ENCODE measurements at regions not wholly inside any gene's neighbourhood (a gene's known extent, or its start where the extent isn't known, plus 50 kb on each side); places are given as distances from the start of the nearest gene placed in this dataset.

DNA sequence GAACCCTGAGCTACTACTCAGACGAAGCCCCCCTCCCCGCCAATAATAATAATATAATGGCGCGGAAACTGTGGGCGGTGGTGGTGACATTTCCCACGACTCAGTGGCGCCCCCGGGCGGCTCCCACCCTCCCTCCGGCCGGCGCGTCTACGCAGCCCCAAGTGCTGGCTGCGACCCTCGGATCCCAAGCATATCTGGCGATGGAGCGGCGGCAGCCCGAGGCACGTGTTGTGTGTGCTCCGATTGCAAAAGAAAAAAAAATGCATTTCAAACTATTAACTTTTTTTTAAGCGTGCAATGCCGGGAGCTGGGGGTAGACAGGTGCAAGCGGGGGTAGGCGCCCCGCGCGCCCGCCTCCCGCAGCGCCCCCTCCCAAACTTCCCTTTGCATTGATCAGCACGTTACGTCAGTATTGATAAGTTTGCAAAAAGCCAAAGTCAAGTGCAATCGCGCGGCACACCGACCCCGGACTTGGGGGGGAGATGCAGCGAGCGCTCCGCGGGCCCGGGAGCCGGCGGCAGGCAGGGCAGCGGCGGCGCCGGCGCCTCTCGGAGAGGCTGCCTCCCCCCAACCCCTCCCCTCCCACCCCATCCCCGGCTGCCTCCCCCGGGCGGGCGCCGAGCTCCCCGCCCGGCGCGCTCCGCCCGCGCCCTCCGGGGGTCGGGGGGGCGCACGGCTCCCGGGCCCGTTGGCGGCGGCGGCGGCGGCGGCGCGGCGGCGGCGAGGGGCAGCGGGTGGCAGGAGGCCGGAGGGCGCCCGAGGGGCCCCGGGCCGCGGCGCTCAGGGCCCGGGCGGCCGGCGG, 113.1 kb upstream of the MYL2 start:
- no peak for DNase-seq

DNA sequence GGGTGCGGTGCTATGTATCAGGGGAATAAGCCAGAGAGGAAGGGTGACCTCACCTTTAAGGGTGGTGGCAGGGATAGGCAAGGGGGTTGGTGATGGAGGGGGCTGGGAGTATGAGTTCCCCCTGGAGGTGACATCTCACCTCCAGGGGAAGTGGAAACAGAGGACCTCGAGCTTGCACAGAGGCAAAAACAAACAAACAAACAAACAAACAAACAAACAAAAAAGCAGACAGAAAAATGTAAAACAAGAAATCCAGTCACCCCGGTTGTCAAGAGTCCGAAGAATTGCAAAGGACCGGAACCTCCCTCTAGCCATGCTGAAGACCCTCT, 112.2 kb upstream of the MYL2 start:
- DNase-seq = no peak

DNA sequence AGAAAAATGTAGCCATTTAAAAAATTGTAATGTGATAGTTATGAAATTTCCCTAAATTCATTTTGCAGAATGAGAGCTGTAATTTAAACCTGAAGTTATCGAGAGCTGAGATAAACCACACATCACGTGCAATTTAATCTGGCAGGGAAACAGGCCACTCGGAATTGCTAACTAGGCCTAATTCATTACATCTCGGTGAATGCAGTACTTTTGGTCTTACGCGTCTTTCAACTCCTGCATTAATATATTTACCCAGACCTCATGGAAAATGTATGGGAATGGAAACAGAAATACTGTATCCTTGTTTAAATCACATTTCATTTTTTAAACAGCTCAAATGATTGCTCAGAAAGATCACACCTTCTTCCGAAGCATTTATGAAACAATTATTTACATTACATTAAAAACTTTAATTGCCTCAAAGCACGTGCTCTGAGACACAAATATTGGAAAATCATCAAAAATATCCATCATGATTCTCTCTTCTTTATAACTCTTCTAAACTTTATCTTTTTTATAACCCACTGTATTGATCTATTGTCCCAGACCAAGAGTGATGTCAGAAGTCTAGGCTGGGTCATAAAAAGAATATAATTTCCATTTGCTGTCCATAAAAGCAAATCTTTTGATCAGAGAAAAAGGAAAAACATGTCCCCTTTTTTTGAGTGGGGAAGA, 111.7 kb upstream of the MYL2 start:
- DNase-seq = no peak

DNA sequence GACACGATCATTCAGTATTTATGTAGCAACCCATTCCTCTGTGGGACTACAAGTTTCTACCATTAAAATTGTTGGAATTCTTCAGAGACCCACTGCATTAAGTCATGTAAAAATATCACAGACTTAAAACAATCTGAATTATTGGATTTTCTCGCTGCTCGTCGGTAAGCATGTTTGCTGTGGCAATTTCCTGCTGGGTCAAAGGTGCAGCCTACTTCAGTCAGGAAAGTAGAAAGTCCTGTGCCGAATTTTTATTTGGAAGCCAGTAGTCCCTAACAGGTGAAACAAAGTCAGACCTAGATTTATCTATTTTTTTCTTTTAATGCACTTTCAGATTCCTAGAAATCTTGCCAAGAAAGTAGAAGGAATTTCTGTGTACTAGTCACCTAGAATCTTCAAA, 110.4 kb upstream of the MYL2 start:
- DNase-seq = no peak

DNA sequence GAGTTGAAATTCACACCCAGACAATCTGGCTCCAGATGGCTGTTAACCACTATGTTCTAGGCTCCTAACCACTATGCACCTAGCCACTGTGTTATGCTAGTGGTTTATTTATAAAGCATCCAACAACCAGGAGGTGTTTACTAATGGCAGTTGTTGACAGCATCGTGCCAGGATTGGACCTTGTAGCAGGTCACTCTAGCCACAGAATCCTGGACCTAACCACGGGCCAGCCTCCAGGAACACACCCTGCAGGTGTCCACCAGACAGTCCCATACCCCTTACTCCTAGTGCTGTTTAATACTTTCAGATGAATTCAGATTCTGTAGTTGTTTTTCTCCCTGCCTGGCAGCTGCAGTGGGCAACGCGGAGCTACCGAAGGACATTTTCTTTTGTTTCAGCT, 109.4 kb upstream of the MYL2 start:
- no peak for DNase-seq

DNA sequence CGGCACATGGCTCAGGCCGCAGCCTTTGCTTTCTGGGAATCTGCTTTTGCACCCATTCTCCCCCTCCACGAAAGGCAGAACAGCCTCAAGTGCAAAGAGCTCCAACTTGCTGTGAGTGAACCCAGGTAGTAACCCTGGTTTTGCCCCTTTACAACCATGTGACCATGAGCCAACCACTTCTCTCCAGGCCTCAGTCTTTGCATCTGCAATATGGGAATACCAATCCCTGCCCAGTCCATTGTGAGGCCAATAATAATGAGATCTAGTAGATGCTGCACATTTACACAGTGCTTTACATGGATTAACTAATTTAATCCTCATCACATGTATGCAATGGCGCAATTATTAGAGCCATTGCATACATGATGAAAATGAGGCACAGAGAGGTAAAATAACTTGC, 108.9 kb upstream of the MYL2 start:
- DNase-seq = no peak

DNA sequence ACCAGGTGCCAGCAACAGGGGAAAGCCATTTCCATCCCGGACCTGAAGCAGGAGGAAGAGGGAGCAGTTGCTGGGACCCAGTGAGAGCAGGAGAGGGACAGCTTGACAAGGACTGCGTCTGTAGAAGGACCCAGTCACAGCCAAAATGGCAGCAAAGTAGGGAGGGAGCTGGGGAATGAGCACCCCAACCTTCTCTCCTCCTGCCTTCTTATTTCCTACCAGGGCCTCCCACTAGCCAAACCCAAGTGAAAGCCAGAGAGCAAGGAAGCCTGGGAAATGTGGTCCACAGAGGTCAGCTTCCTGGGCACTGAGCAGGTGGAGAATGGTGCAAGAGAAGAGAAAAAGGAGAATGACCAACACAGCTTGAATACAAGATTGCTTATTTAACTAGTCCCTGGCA, 108.5 kb upstream of the MYL2 start:
- no peak for DNase-seq

DNA sequence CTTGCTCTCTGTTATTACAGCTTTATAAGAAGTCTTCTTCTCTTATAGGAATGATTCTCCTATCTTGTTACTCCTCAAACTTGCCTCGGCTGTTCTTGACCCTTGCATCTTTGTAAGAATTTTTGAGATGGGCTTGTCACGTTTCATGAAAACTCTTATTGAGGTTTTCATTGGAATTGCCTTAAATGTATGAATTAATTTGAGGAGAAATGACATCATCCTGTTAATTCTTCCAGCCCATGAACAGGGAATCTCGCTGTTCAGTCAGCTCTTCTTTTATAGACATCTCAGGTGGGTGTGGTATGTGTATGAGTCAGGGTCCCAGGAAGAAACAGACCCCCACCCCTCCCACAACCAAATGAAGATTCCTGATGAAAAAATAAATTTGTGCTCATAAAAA, 107.1 kb upstream of the MYL2 start:
- DNase-seq = no peak

DNA sequence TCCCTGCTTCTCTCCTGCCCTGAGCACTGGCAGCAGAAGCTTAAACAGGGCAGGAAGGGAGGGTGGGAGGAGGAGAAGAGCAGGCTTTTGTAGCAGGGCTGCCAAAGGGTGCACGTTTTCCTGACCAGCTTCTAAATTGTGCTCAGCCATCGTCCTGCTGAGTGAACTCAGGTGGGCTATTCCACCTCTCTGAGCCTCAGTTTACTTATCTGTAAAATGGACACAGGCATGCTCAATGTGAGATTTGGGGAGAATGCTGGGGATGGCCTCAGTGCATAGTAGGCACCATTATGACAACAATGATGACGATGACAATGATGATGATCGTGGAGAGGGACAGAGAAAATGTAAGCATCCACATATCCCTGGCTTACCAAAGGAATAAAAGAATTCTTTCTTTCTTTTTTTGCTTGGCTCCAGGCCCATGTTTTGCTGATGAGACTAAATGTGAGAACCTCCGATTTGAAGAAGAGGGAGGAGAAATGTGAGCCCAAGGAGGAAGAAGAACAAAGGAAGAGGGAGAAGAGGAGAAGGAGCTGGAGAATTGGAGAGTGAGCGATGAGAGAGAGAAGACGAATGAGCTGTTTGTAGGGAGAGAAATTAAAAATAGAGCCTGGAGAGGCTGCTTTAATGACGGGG, 105.5 kb upstream of the MYL2 start:
- no peak for DNase-seq

DNA sequence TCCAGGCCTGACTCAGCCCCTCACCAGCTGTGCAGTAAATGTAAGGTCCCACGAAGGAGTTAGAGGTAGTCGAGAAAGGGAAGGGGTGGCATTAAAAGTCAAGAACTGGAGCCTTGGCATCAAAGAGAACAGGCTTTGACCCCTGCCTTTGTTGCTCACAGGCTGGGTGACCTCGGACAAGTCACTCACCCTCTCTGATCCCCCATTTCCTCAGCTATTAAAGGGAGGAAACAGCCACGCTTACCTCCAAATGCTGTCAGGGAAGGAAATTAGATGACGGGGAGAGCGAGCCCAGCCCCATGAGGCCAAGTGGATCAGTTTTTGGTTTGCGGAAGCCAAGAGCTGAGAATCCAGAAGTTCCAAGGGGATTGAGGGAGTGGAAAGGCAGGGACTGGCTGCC, 104.9 kb upstream of the MYL2 start:
- no peak for DNase-seq

DNA sequence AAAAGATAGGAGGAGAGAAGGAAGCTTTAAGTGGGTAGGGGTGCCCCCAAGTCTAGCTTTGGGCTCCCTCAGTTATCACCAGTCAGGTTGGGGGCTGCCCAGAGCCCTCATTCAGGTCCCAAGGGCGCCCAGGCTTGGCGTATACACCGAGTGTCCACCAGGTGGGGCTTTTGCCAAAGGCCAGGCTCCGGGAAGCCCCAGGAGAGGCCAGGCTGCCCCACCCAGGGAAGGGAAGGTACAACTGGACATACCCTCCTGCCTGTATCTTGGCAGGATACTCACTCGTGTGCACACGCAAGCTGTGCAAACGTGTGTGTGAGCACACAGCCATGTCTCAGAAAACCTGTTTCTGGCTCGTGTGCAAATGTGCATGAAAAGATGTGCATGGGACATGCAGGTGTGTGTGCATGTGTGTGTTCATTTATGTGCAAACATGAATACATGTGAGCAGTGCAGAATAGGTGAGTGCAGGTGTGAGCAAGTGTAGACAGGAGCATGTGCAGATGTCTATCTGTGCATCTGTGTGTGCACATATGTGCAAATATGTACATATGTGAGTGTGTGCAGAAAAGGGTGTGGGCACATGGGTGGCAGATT, 103.9 kb upstream of the MYL2 start:
- no peak for DNase-seq

DNA sequence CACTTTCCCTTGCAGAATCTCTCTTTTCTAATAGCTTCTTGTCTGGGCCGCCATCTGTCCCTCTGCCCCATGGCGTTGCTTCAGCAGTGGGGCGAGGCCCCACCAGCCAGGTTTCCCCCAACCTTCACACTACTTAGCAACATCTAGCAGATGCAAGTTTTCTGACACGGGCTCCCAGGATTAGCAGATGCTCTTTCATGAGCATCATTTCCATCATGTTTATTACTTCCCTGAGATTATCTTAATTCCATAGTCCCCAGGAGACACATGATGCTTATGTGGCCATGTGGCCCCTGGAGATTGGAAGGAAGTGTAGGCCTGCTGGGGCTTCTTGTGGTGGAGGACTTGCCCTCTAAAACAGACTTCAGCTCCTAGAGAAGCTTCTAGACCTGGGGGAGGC, 102.0 kb upstream of the MYL2 start:
- DNase-seq = no peak

DNA sequence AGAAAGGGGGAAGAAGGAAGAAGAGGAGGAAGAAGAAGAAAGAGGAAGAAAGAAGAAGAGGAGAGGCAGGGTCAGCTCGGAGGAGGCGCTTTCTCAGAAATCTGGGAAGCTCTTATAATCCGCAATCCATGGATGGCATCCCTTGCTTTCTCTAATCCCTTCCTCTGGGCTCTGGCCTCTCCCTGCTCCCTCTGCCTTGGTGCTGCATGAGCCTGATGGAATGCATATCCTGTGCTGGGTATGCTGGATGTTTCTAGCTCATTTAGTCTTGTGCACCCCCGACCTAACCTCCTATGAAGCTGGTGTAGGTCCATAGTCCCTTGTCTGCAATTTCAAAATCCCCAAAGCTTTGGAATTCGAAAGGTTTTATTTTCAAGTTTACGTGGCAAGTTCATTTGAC, 94.2 kb upstream of the MYL2 start:
- DNase-seq = no peak

DNA sequence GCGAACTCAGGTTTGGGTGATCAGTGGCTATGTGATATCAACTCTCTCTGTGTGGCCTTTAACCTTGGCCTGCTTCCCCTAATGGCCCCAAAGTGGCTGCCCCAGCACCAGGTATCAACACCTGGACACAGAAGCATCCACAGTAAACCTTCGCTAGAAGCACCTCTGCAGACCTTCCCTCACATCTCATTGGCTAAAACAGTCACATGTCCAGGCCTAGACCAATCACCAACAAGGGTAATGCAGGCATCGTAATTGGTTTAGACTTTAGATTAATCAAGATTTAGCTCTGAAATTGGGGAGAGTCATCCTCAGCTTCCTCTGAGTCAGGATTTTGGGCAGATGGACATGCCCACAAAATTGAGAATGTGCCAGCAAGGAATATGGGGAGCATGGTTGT, 92.5 kb upstream of the MYL2 start:
- no peak for DNase-seq

DNA sequence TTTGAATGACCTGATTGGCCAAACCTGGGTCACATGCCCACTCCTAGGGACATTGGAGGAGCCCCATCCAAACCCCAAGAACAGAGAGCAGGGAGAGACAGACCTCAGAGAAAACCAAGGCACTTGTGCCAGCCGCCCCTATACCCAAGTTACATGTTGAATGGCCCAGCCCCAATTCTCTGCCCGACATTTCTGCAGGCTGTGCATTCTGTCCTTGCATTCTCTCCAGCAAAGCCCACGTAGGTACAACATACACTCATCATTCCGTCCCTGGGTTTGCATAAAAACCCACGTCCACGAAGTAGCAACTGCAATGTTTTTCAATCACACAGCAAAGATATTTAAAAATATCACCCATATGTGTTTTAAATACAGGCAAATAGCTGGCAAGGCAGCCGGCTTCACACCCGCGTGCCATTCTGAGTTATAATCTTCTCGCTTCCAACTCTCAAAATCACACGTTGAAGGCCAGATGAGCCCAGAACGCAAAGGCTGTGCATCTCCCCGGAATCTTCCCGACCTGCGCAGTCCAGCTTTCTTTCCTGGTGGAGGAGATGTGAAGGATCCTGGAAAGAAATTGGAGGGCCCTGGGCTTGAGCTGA, 91.7 kb upstream of the MYL2 start:
- DNase-seq = no peak

DNA sequence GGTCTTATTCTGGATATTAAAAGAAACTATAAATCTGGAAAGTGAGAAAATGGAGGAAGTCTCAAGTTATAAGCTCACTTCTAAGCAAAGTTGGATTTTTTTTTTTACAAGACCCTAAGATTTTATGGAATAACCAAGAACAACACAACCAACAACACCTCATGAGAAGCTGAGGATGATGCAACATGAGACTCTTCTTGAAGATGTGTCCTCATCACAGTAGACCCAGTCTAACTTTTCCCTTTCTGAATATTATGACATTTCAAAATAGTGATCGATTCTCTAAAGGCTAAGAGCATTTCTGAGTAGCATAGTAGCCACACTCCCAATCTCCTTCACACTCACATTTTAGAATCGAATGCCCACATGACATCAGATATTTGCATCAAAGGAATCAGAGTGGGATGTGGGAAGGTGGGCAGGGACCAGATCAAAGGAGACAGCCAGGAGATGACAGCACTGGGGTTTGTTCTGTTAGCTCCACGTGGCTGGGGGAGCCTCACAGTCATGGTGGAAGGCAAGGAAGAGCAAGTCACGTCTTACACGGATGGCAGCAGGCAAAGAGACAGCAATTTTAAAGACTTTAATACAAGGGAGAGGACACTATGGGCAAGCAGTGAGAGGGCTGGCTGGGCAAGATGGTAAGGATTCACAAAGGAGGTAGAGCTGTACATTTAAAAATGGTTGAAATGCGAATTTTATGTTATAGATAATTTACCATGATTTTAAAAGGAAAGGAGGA, 90.7 kb upstream of the MYL2 start:
- DNase-seq = no peak

DNA sequence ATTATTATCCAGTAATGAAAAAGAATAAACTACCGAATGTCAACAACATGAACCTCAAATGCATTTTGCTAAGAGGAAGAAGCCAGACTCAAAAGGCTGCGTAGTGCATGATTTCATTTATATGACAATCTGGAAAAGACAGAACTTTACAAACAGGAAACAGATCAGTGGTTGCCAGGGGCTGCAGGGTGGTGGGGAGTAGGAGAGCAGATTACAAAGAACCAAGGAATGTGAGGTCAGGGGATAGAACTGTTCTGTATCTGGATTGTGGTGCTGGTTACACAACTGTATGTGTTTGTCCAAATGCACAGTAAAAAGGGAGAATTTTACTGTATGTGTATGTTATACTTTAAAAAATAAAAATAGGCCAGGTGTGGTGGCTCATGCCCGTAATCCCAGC, 89.7 kb upstream of the MYL2 start:
- DNase-seq = no peak

DNA sequence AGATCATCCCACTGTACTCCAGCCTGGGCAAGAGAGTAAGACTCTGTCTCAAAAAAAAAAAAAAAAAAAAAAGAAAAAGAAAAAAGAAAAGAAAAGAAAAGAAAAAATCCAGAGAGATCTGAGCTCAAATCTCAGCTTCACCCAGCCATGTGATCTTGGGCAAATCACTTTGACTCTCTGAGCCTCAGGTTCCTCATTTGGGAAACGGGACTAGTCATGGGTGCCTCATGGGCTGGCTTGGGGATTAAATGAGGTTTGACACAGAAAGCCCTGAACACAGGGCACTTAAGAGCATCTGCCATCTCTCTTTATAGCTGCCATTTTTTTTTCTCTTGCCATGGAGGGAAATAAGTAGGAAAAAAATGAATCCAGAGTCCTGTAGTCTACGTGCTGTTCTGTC, 86.2 kb upstream of the MYL2 start:
- DNase-seq = no peak

DNA sequence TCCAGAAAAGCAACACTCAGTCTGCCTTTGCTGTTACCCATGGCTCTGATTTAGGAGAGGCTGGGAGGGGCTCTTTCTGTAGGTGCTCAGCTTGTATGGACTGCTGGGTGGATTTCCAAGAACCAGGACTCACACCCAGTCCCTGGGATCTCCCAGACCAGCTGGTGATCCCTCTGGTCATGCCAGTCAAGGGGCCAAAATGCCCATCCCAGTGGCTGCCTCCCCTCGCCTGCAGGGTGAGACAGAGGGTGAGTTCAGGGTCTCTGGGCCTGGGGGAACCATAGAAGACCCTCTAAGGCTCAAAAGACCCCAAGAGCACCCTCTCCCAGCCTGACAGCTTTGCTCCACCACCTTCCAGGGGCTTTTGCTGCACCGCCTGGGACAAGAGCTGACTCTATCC, 78.6 kb upstream of the MYL2 start:
- no peak for DNase-seq

DNA sequence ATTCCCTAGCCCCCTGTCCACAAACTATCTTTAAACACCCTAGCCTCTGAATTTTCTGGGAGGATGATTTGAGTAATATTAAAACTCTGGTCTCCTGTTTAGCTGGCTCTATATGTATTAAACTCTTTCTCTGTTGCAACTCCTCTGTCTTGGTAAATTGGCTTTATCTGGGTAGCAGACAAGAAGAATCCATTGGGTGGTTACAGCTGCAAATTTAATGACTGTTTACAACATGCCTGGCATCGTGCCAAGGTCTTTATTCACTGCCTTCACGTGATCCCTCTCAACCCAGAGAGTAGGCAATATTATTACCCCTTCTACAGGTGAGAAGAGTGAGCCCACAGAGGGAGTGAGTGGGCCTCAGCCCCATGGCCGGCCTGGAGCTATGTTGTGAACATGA, 77.8 kb upstream of the MYL2 start:
- no peak for DNase-seq

DNA sequence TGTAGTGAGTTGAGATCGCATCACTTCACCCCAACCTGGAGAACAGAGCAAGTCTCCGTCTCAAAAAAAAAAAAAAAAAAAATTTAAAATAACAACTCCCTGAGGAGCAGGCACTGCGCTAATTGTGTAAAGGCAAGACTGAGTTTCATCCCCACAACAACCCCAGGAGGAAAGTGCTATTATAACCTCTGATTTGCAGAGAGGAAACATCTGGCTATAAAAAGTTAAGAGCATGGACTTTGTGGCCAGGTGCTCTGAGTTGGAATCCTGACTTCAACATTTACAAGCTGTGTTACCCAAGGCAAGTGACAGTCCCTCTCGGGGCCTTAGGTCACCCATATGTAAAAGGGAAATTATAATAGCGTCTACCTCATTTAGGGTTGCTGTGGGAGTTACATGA, 76.0 kb upstream of the MYL2 start:
- no peak for DNase-seq

DNA sequence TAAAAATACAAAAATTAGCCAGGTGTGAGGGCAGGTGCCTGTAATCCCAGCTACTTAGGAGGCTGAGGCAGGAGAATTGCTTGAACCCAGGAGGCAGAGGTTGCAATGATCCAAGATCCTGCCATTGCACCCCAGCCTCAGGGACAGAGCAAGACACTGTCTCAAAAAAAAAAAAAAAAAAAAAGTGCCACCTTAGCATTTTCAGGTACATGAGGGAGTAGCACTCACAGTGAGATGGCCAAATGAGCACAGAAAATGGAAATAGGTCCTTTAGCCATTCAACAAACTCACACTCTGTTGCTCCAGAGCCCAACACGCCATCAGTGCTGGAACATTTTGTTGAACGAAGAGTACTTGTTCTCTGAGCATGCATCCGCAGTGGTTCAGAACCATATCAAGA, 75.2 kb upstream of the MYL2 start:
- DNase-seq = no peak

DNA sequence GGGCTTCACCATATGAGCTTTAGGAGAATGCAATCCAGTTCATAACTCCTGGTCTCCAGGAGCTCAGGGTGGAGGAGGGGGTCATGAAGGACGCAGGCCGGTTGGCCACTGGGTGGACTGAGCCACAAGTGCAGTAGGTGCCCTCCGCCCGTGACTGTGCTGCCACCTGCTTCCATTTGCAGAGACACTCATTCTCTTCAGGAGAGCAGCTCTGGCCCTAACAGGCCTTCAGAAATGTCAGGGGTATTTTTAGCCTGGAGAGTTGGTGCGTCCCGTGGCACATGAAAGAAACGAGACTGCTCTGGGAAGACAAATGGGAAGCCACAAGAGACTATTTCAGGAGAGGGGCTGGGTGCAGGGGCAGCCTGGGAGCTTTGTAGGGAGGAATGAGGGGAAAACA, 74.6 kb upstream of the MYL2 start:
- DNase-seq = no peak

Measured in amniotic stem cell (primary cell).